H7 (cell line): ENCODE measurements at regions not wholly inside any gene's neighbourhood (a gene's known extent, or its start where the extent isn't known, plus 50 kb on each side); places are given as distances from the start of the nearest gene placed in this dataset.

ENCODE experiments used
- DNase-seq: peaks from one replicate; pipeline ENCODE4 v3.0.0; 2012
- H3K27me3 ChIP-seq: 2 replicates; pipeline ENCODE4 v1.6.0; 2011; ENCODE audit warnings: mild to moderate bottlenecking, low read length; ENCODE audit not compliant: control insufficient read depth, insufficient read depth
- H3K36me3 ChIP-seq: replicated peaks from 2 replicates; pipeline ENCODE4 v1.5.1; 2011; ENCODE audit warnings: low read length; ENCODE audit not compliant: control insufficient read depth, insufficient read depth
- H3K4me3 ChIP-seq: 2 replicates; pipeline ENCODE4 v1.5.1; 2011; ENCODE audit warnings: low read depth, mild to moderate bottlenecking, control low read depth, low read length, moderate library complexity; ENCODE audit not compliant: insufficient read depth

GRCh38 chr2:143828763-143829537 is 691.0 kb downstream of the ZEB2 start:
- H3K4me3 ChIP-seq = no peak overlapping the region
- H3K36me3 ChIP-seq = no peaks in the 10 kb centered on the region
- no peak for DNase-seq
- no peaks in the 10 kb centered on the region for H3K27me3 ChIP-seq

- Histone ChIP-seq H3K4me3 (no peak overlapping the region), H3K36me3 (no peaks in the 10 kb centered on the region), H3K27me3 (no peaks in the 10 kb centered on the region)
- no peak for DNase-seq
Measured at GRCh38 chr2:143824791-143825190, 695.1 kb downstream of the ZEB2 start.

- no peak for DNase-seq
- H3K4me3 ChIP-seq = no peak overlapping the region
- H3K27me3 ChIP-seq = no peaks in the 10 kb centered on the region
- H3K36me3 ChIP-seq = no peaks in the 10 kb centered on the region
Measured at GRCh38 chr2:143823876-143824275, 694.7 kb downstream of the ARHGAP15 start.

GRCh38 chr2:143823296-143823695 is 694.1 kb downstream of the ARHGAP15 start:
- H3K36me3 ChIP-seq = no peaks in the 10 kb centered on the region
- no peak overlapping the region for H3K4me3 ChIP-seq
- no peaks in the 10 kb centered on the region for H3K27me3 ChIP-seq
- DNase-seq = no peak

- Histone ChIP-seq H3K27me3 (no peaks in the 10 kb centered on the region), H3K4me3 (no peak overlapping the region), H3K36me3 (no peaks in the 10 kb centered on the region)
- no peak for DNase-seq
Measured at GRCh38 chr2:143822736-143823135, 693.5 kb downstream of the ARHGAP15 start.

GRCh38 chr2:143819764-143820163 is 690.5 kb downstream of the ARHGAP15 start:
- Histone ChIP-seq H3K36me3 (no peaks in the 10 kb centered on the region), H3K27me3 (no peaks in the 10 kb centered on the region), H3K4me3 (no peak overlapping the region)
- DNase-seq = no peak

GRCh38 chr2:143819190-143819735 is 690.0 kb downstream of the ARHGAP15 start:
- DNase-seq = peak; percentile 17
- Histone ChIP-seq H3K4me3 (no peak overlapping the region), H3K27me3 (no peaks in the 10 kb centered on the region), H3K36me3 (no peaks in the 10 kb centered on the region)
